ENCODE measurements at regions not wholly inside any gene's neighbourhood (a gene's known extent, or its start where the extent isn't known, plus 50 kb on each side); places are given as distances from the start of the nearest gene placed in this dataset.

DNA sequence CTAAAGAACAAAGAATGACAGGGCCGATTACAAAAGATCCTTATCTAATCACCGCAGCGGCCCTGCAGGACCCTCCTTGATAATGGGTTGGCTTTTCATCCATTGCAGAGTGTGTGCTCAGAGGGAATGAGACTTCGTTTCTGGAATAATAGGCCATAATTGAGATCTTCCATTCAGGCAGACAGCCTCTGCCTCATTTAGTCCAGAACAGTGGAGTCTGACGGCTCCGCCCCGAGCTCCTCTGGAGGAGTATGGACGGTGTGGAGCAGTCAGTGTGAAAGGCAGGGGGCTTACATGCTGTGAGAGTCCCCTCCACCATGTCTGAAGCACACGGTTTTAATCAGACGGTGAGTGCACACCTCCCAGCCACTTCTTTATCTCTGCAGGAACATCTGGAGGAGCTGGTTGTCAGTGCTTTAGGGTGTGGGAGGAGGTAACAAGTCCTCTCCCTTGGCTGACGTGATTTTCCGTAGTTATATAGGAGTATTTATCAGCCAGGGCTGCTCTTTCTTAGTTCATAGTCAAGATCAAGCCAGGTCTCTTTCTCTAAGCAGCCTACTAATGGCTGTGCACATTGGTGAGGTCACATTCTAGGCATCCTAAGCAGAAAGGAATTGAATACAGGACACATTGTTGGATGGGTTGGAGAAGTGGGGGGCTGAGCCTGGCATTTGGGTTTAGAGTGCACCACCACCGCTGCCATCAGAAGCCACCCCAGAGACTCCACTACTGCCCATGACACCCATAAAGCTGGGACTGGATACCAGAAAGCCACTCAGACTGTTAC is 1477.9 kb downstream of the TBC1D22A start:
- in situ Hi-C loops (cut with MboI; ENCODE audit: low sequenced_read_pairs) = no loop called here

More for the DNA sequence above, 1477.9 kb downstream of the TBC1D22A start:
- Histone ChIP-seq H3K4ac (ENCODE audit: low read depth, low read length) (no peak overlapping the region), H3K4me2 (ENCODE audit: low read depth, low read length) (no peak overlapping the region), H3K27ac (ENCODE audit: insufficient read depth, low read length) (no peak overlapping the region), H4K8ac (ENCODE audit: low read depth in 2 of 2, low read length in 2 of 2) (no peak overlapping the region), H2BK20ac (ENCODE audit: low read depth, low read length) (no peak overlapping the region), H3K36me3 (ENCODE audit: control insufficient read depth, insufficient read depth, low read length) (no peaks in the 10 kb centered on the region), H3K4me1 (ENCODE audit: control insufficient read depth, insufficient read depth, low read length) (no peaks in the 10 kb centered on the region), H4K91ac (ENCODE audit: insufficient read depth, low read depth, low read length) (no peak overlapping the region), H4K5ac (ENCODE audit: low read depth, low read length) (no peak overlapping the region), H2BK15ac (ENCODE audit: low read depth, low read length) (no peak overlapping the region), H4K20me1 (ENCODE audit: insufficient read depth, low read length) (no peaks in the 10 kb centered on the region), H3K4me3 (ENCODE audit: insufficient read depth, low read depth, low read length) (no peak overlapping the region), H3K27me3 (ENCODE audit: control insufficient read depth, insufficient read depth, low read length) (no peaks in the 10 kb centered on the region), H2AK9ac (replicated peaks; ENCODE audit: low read depth, low read length, poor library complexity) (no peak overlapping the region), H3K23ac (ENCODE audit: low read depth, low read length) (no peak overlapping the region), H2AK5ac (ENCODE audit: low read depth, low read length) (no peak overlapping the region), H3K9me1 (ENCODE audit: insufficient read depth, low read length) (no peaks in the 10 kb centered on the region), H3K79me1 (ENCODE audit: low read depth in 1 of 2, low read length in 2 of 2) (no peaks in the 10 kb centered on the region), H3K18ac (ENCODE audit: low read depth, low read length) (no peak overlapping the region), H3K56ac (ENCODE audit: extremely low read depth, insufficient read depth, low read length) (no peak overlapping the region), H2BK5ac (ENCODE audit: low read depth, low read length, poor library complexity, severe bottlenecking) (no peak overlapping the region), H3K9ac (ENCODE audit: low read depth, low read length) (no peak overlapping the region), H3K14ac (replicated peaks; ENCODE audit: low read depth, low read length) (no peak overlapping the region), H2AFZ (replicated peaks; ENCODE audit: low read length, poor library complexity) (no peak overlapping the region), H2BK120ac (ENCODE audit: low read depth, low read length) (no peak overlapping the region), H3K9me3 (ENCODE audit: control insufficient read depth, insufficient read depth, low read length) (peaks cover 68% of the 10 kb centered on the region)
- dilution Hi-C loops (cut with HindIII; ENCODE audit: low sequenced_read_pairs, unreplicated experiment) = no loop called here
- whole genome bisulfite sequencing, 2 experiments (ENCODE audit: extremely low coverage in 2 of 2, insufficient read length in 1 of 2) = 33% methylated on average over 1 of the region's 13 CpGs; no CpG with 5 or more reads in 1 of the 2 experiments
- BruUV-seq (replicated peaks) = no TSS peak
- ChIA-PET CTCF (no interaction called here), POLR2A (ENCODE audit: unreplicated experiment) (no interaction called here)
- DNase-seq (no peak), ATAC-seq (ENCODE audit: low read depth) (no peak)
- intact Hi-C loops (cut with micrococcal nuclease) = no loop called here
- TF ChIP-seq CEBPB (IDR thresholded peaks at IDR 0.05; ENCODE audit: low read depth, low read length) = no peak
- no peak for TF ChIP-seq RAD21 (IDR thresholded peaks at IDR 0.05; ENCODE audit: low read length)
- TF ChIP-seq, protein P1, sequence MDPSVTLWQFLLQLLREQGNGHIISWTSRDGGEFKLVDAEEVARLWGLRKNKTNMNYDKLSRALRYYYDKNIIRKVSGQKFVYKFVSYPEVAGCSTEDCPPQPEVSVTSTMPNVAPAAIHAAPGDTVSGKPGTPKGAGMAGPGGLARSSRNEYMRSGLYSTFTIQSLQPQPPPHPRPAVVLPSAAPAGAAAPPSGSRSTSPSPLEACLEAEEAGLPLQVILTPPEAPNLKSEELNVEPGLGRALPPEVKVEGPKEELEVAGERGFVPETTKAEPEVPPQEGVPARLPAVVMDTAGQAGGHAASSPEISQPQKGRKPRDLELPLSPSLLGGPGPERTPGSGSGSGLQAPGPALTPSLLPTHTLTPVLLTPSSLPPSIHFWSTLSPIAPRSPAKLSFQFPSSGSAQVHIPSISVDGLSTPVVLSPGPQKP (IDR thresholded peaks at IDR 0.05; ENCODE audit: borderline replicate concordance, low read depth, low read length) = no peak
- TF ChIP-seq, protein P2, sequence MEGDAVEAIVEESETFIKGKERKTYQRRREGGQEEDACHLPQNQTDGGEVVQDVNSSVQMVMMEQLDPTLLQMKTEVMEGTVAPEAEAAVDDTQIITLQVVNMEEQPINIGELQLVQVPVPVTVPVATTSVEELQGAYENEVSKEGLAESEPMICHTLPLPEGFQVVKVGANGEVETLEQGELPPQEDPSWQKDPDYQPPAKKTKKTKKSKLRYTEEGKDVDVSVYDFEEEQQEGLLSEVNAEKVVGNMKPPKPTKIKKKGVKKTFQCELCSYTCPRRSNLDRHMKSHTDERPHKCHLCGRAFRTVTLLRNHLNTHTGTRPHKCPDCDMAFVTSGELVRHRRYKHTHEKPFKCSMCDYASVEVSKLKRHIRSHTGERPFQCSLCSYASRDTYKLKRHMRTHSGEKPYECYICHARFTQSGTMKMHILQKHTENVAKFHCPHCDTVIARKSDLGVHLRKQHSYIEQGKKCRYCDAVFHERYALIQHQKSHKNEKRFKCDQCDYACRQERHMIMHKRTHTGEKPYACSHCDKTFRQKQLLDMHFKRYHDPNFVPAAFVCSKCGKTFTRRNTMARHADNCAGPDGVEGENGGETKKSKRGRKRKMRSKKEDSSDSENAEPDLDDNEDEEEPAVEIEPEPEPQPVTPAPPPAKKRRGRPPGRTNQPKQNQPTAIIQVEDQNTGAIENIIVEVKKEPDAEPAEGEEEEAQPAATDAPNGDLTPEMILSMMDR (conservative IDR thresholded peaks at IDR 0.05; ENCODE audit: low read depth, low read length) = no peak

All from IMR-90 (cell line).